Prostate gland (tissue), 2 donors: ENCODE measurements at regions not wholly inside any gene's neighbourhood (a gene's known extent, or its start where the extent isn't known, plus 50 kb on each side); places are given as distances from the start of the nearest gene placed in this dataset.

Experiments used
- DNase-seq: peaks from one replicate; pipeline ENCODE4 v3.0.0-alpha.2; 2019; ENCODE audit warnings: low spot score
- H3K27ac ChIP-seq, 2 donors: fragments of 200-600 bp; sonication (generic); 2 replicates each; pipeline ENCODE4 v1.5.1; 2017 to 2019
- H3K27me3 ChIP-seq: fragments of 200-600 bp; sonication (generic); replicated peaks from 2 replicates; pipeline ENCODE4 v1.5.1; 2019; ENCODE audit not compliant: insufficient read depth
- H3K36me3 ChIP-seq, 2 donors: fragments of 200-600 bp; sonication (generic); 1 replicate in 1 of 2; 2 replicates in 1 of 2; pipeline versions ENCODE4 v1.5.1 to v1.8.1; 2017 to 2019
- H3K4me1 ChIP-seq: fragments of 200-600 bp; sonication (generic); replicated peaks from 2 replicates; pipeline ENCODE4 v1.5.1; 2019
- H3K4me3 ChIP-seq, 2 donors: fragments of 200-600 bp; sonication (generic); 2 replicates each; pipeline ENCODE4 v1.5.1; 2017 to 2019
- H3K9me3 ChIP-seq: fragments of 200-600 bp; sonication (generic); 2 replicates; pipeline ENCODE4 v1.5.1; 2017
- CTCF ChIP-seq, 4 experiments: fragments of 200-600 bp in 2 of 4; fragments of 450-650 bp in 2 of 4; sonication (generic) in 2 of 4; IDR thresholded peaks; 1 replicate in 3 of 4; 2 replicates in 1 of 4; pipeline ENCODE4 v1.5.1; 2016 to 2019; ENCODE audit warnings: antibody characterized with exemption in 4 of 4, mild to moderate bottlenecking in 2 of 4, moderate library complexity in 2 of 4
- POLR2A ChIP-seq: fragments of 450-650 bp; IDR thresholded peaks from one replicate; pipeline ENCODE4 v1.6.1; 2016; ENCODE audit warnings: antibody characterized with exemption, mild to moderate bottlenecking
- POLR2AphosphoS5 ChIP-seq: sonication (generic); formaldehyde crosslinking; IDR thresholded peaks from one replicate; pipeline ENCODE4 v1.6.1; 2017; ENCODE audit warnings: antibody characterized with exemption
- WGBS: methylation state at CpG from one replicate; pipeline ENCODE4 v1.1.5; 2018; 5-methylcytosine and 5-hydroxymethylcytosine counted together
- intact Hi-C: fragments of 100-400 bp; cut with DNase I; formaldehyde crosslinking; loops from one replicate; pipeline ENCODE4 v1.14.2; 2022

GRCh38 chr9:103281126-103281525, 286.0 kb downstream of the CYLC2 start:
- no peaks in the 10 kb centered on the region for H3K27me3 ChIP-seq
- no peak overlapping the region for H3K27ac ChIP-seq
- DNase-seq: no peak
- intact Hi-C loops: no loop called here
- no peaks in the 10 kb centered on the region for H3K9me3 ChIP-seq
- H3K4me1 ChIP-seq: no peaks in the 10 kb centered on the region
- 80% methylated on average over 2 of the region's 2 CpGs for WGBS
- H3K36me3 ChIP-seq: no peaks in the 10 kb centered on the region
- TF ChIP-seq POLR2A: no peak
- H3K4me3 ChIP-seq: no peak overlapping the region

DNA sequence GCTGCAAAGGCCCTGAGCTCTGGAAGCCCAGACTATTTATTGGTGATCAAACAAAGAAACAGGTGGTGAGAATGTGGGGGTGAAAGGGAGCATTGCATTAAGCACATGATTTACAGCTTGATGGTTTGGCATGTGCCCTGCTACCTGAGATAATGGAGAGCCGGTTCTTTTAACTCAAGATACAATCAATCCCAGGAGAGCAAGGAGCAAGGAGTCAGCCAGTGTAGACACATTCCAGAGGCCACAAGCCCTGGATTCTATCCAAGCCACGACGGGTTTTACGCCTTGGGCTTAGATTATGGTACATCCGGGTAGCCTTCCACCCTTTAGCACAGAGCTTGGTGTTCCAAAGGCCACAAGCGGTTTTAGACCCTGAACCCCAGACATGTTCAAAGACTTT, 292.2 kb downstream of the CYLC2 start:
- Histone ChIP-seq H3K36me3 (no peaks in the 10 kb centered on the region), H3K4me1 (no peaks in the 10 kb centered on the region), H3K9me3 (no peaks in the 10 kb centered on the region), H3K27ac (no peak overlapping the region), H3K4me3 (no peak overlapping the region), H3K27me3 (no peaks in the 10 kb centered on the region)
- no peak for DNase-seq
- WGBS: 40% methylated on average over 6 of the region's 6 CpGs
- no peak for TF ChIP-seq POLR2A
- no peak for TF ChIP-seq CTCF (IDR thresholded peaks at IDR 0.05)
- TF ChIP-seq POLR2AphosphoS5: no peak
- intact Hi-C loops: no loop called here

- intact Hi-C loops: no loop called here
- Histone ChIP-seq H3K4me1 (no peaks in the 10 kb centered on the region), H3K9me3 (no peaks in the 10 kb centered on the region), H3K27me3 (no peaks in the 10 kb centered on the region), H3K27ac (no peak overlapping the region), H3K36me3 (no peaks in the 10 kb centered on the region), H3K4me3 (no peak overlapping the region)
- TF ChIP-seq CTCF (IDR thresholded peaks at IDR 0.05) (no peak), POLR2A (no peak), POLR2AphosphoS5 (no peak)
- no peak for DNase-seq
- 93% methylated on average over 1 of the region's 1 CpG for WGBS
Observed at GRCh38 chr9:103296189-103296588, 301.1 kb downstream of the CYLC2 start.

- WGBS: 61% methylated on average over 2 of the region's 2 CpGs
Observed at GRCh38 chr9:103301051-103301450, 305.9 kb downstream of the CYLC2 start.

DNA sequence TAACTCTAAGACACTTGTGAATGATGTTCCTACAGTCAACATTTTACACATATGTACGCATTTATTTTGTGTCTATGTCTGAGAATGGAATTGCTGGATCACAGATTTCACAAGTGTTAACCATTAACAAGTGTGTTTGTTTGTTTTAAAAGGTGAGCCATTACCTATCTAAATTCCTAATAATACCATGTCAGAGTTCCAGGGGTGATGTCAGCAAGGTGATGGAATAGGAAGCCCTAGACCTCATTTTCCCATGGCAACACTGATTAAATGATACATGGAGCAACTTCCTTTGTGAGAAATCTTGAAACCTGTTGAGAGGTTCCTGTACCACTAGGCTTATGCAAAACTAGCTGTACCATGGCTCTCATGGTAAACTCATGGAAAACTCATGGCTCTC, 309.7 kb downstream of the CYLC2 start:
- intact Hi-C loops: no loop called here
- Histone ChIP-seq H3K27me3 (no peaks in the 10 kb centered on the region), H3K36me3 (no peaks in the 10 kb centered on the region), H3K9me3 (no peaks in the 10 kb centered on the region), H3K4me1 (no peaks in the 10 kb centered on the region), H3K27ac (no peak overlapping the region), H3K4me3 (no peak overlapping the region)
- DNase-seq: no peak
- no peak for TF ChIP-seq POLR2A
- no peak for TF ChIP-seq CTCF (IDR thresholded peaks at IDR 0.05)
- TF ChIP-seq POLR2AphosphoS5: no peak
- 63% methylated on average over 1 of the region's 1 CpG for WGBS

More at GRCh38 chr9:103301051-103301450, 305.9 kb downstream of the CYLC2 start:
- DNase-seq: no peak
- no peak for TF ChIP-seq POLR2A
- TF ChIP-seq POLR2AphosphoS5: no peak
- no peak for TF ChIP-seq CTCF (IDR thresholded peaks at IDR 0.05)
- no peak overlapping the region for H3K27ac ChIP-seq
- H3K36me3 ChIP-seq: no peaks in the 10 kb centered on the region
- no peaks in the 10 kb centered on the region for H3K27me3 ChIP-seq
- intact Hi-C loops: no loop called here
- no peaks in the 10 kb centered on the region for H3K4me1 ChIP-seq
- H3K4me3 ChIP-seq: no peak overlapping the region
- H3K9me3 ChIP-seq: no peaks in the 10 kb centered on the region
